ENCODE measurements at regions not wholly inside any gene's neighbourhood (a gene's known extent, or its start where the extent isn't known, plus 50 kb on each side); places are given as distances from the start of the nearest gene placed in this dataset.

- no peak for DNase-seq (ENCODE audit: low spot score)
- Histone ChIP-seq H3K4me2 (no peak overlapping the region), H3K9me3 (ENCODE audit: low read depth) (no peaks in the 10 kb centered on the region), H3F3A (ENCODE audit: low read depth) (no peaks in the 10 kb centered on the region), H4K20me1 (ENCODE audit: low read depth) (no peaks in the 10 kb centered on the region), H3K4me1 (no peaks in the 10 kb centered on the region), H3K4me3 (no peak overlapping the region), H3K79me2 (ENCODE audit: low read depth) (no peaks in the 10 kb centered on the region), H3K27ac (no peak overlapping the region), H2AFZ (replicated peaks) (no peak overlapping the region), H3K27me3 (no peaks in the 10 kb centered on the region), H3K36me3 (no peaks in the 10 kb centered on the region), H3K9ac (no peak overlapping the region)
- H3K9me3 Mint-ChIP-seq, result peaks cover 2% of the 10 kb centered on the region
- TF ChIP-seq EZH2phosphoT487 (IDR thresholded peaks at IDR 0.05), result no peak
- TF ChIP-seq CTCF (IDR thresholded peaks at IDR 0.05), result no peak
- TF ChIP-seq EZH2 (IDR thresholded peaks at IDR 0.05), result no peak
- no peak overlapping the region for H3K27ac Mint-ChIP-seq
- H3K4me3 Mint-ChIP-seq, result no peak overlapping the region
- no peaks in the 10 kb centered on the region for H3K27me3 Mint-ChIP-seq (ENCODE audit: insufficient read depth, low read depth)
- H3K36me3 Mint-ChIP-seq, result no peaks in the 10 kb centered on the region
- no peaks in the 10 kb centered on the region for H3K4me1 Mint-ChIP-seq
These were observed 98.9 kb upstream of the MAN2A1 start for GRCh38 chr5:109590799-109591198.

- Mint-ChIP-seq H3K27me3 (ENCODE audit: insufficient read depth, low read depth) (no peaks in the 10 kb centered on the region), H3K27ac (no peak overlapping the region), H3K4me1 (no peaks in the 10 kb centered on the region), H3K9me3 (peaks cover 2% of the 10 kb centered on the region), H3K36me3 (no peaks in the 10 kb centered on the region), H3K4me3 (no peak overlapping the region)
- no peaks in the 10 kb centered on the region for H3K36me3 ChIP-seq
- H3K4me1 ChIP-seq, result no peaks in the 10 kb centered on the region
- no peak overlapping the region for H3K9ac ChIP-seq
- peak; percentile 8 for DNase-seq (ENCODE audit: low spot score)
- no peak overlapping the region for H3K4me2 ChIP-seq
- H3K9me3 ChIP-seq (ENCODE audit: low read depth), result no peaks in the 10 kb centered on the region
- no peaks in the 10 kb centered on the region for H3F3A ChIP-seq (ENCODE audit: low read depth)
- H2AFZ ChIP-seq (replicated peaks), result peak overlapping the region; percentile 6
- H3K27ac ChIP-seq, result no peak overlapping the region
- H3K79me2 ChIP-seq (ENCODE audit: low read depth), result no peaks in the 10 kb centered on the region
- TF ChIP-seq CTCF (IDR thresholded peaks at IDR 0.05) (peak; percentile 11), EZH2 (IDR thresholded peaks at IDR 0.05) (no peak)
- H3K27me3 ChIP-seq, result no peaks in the 10 kb centered on the region
- no peaks in the 10 kb centered on the region for H4K20me1 ChIP-seq (ENCODE audit: low read depth)
- H3K4me3 ChIP-seq, result no peak overlapping the region
These were observed 99.7 kb upstream of the MAN2A1 start for GRCh38 chr5:109589986-109590385.

- no peak for DNase-seq (ENCODE audit: low spot score)
- no peaks in the 10 kb centered on the region for H3K4me1 Mint-ChIP-seq
- peaks cover 2% of the 10 kb centered on the region for H3K9me3 Mint-ChIP-seq
- no peaks in the 10 kb centered on the region for H3F3A ChIP-seq (ENCODE audit: low read depth)
- no peak overlapping the region for H2AFZ ChIP-seq (replicated peaks)
- H3K27ac ChIP-seq, result no peak overlapping the region
- H4K20me1 ChIP-seq (ENCODE audit: low read depth), result no peaks in the 10 kb centered on the region
- H3K4me3 ChIP-seq, result no peak overlapping the region
- no peaks in the 10 kb centered on the region for H3K27me3 Mint-ChIP-seq (ENCODE audit: insufficient read depth, low read depth)
- H3K27me3 ChIP-seq, result no peaks in the 10 kb centered on the region
- H3K27ac Mint-ChIP-seq, result no peak overlapping the region
- no peaks in the 10 kb centered on the region for H3K36me3 ChIP-seq
- H3K4me2 ChIP-seq, result no peak overlapping the region
- H3K9me3 ChIP-seq (ENCODE audit: low read depth), result no peaks in the 10 kb centered on the region
- no peak overlapping the region for H3K4me3 Mint-ChIP-seq
- no peak overlapping the region for H3K9ac ChIP-seq
- H3K4me1 ChIP-seq, result no peaks in the 10 kb centered on the region
- H3K36me3 Mint-ChIP-seq, result no peaks in the 10 kb centered on the region
- TF ChIP-seq EZH2 (IDR thresholded peaks at IDR 0.05) (no peak), CTCF (IDR thresholded peaks at IDR 0.05) (no peak), EZH2phosphoT487 (IDR thresholded peaks at IDR 0.05) (no peak)
- H3K79me2 ChIP-seq (ENCODE audit: low read depth), result no peaks in the 10 kb centered on the region
These were observed 100.5 kb upstream of the MAN2A1 start for GRCh38 chr5:109589239-109589638.
